Neural cell (in vitro differentiated cells): ENCODE measurements at regions not wholly inside any gene's neighbourhood (a gene's known extent, or its start where the extent isn't known, plus 50 kb on each side); places are given as distances from the start of the nearest gene placed in this dataset.

Source experiments
- CTCF ChIP-seq: fragments of 450-650 bp; IDR thresholded peaks from 2 replicates; pipeline ENCODE4 v1.5.1; 2014; ENCODE audit warnings: antibody characterized with exemption, mild to moderate bottlenecking, moderate library complexity; ENCODE audit not compliant: poor library complexity, severe bottlenecking
- EZH2 ChIP-seq: fragments of 200-600, 300-800 bp; shearing (Covaris generic), sonication (generic); IDR thresholded peaks from 2 replicates; pipeline ENCODE4 v1.6.1; 2014; ENCODE audit warnings: antibody characterized with exemption, low read length, borderline replicate concordance, mild to moderate bottlenecking; ENCODE audit not compliant: insufficient read depth, poor library complexity, severe bottlenecking
- MXI1 ChIP-seq: fragments of 450-650 bp; conservative IDR thresholded peaks from 2 replicates; pipeline ENCODE4 v1.6.1; 2014; ENCODE audit warnings: antibody characterized with exemption, mild to moderate bottlenecking; ENCODE audit not compliant: poor library complexity, severe bottlenecking
- POLR2AphosphoS5 ChIP-seq: IDR thresholded peaks from 2 replicates; pipeline ENCODE4 v1.6.1; 2012
- RAD21 ChIP-seq: fragments of 450-650 bp; conservative IDR thresholded peaks from 2 replicates; pipeline ENCODE4 v1.6.1; 2014; ENCODE audit warnings: antibody characterized with exemption, mild to moderate bottlenecking, moderate library complexity
- TF ChIP-seq, protein P1 (sequence below): IDR thresholded peaks from 2 replicates; pipeline ENCODE4 v1.6.1; 2012; ENCODE audit warnings: borderline replicate concordance

GRCh38 chr7:36021917-36022550, 131.0 kb upstream of the EEPD1 start:
- TF ChIP-seq CTCF (no peak), EZH2 (no peak), MXI1 (no peak), POLR2AphosphoS5 (no peak), RAD21 (no peak)
- TF ChIP-seq, protein P1, sequence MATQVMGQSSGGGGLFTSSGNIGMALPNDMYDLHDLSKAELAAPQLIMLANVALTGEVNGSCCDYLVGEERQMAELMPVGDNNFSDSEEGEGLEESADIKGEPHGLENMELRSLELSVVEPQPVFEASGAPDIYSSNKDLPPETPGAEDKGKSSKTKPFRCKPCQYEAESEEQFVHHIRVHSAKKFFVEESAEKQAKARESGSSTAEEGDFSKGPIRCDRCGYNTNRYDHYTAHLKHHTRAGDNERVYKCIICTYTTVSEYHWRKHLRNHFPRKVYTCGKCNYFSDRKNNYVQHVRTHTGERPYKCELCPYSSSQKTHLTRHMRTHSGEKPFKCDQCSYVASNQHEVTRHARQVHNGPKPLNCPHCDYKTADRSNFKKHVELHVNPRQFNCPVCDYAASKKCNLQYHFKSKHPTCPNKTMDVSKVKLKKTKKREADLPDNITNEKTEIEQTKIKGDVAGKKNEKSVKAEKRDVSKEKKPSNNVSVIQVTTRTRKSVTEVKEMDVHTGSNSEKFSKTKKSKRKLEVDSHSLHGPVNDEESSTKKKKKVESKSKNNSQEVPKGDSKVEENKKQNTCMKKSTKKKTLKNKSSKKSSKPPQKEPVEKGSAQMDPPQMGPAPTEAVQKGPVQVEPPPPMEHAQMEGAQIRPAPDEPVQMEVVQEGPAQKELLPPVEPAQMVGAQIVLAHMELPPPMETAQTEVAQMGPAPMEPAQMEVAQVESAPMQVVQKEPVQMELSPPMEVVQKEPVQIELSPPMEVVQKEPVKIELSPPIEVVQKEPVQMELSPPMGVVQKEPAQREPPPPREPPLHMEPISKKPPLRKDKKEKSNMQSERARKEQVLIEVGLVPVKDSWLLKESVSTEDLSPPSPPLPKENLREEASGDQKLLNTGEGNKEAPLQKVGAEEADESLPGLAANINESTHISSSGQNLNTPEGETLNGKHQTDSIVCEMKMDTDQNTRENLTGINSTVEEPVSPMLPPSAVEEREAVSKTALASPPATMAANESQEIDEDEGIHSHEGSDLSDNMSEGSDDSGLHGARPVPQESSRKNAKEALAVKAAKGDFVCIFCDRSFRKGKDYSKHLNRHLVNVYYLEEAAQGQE, result no peak
